Gastroesophageal sphincter (tissue), 3 donors: ENCODE measurements at regions not wholly inside any gene's neighbourhood (a gene's known extent, or its start where the extent isn't known, plus 50 kb on each side); places are given as distances from the start of the nearest gene placed in this dataset.

Experiments used
- CTCF ChIP-seq, 4 experiments: fragments of 200-600 bp in 2 of 4; fragments of 450-650 bp in 2 of 4; sonication (generic) in 1 of 4; IDR thresholded peaks; one replicate each; pipeline ENCODE4 v1.5.1; 2017 to 2019; ENCODE audit warnings: antibody characterized with exemption in 4 of 4, mild to moderate bottlenecking in 2 of 4, moderate library complexity in 2 of 4
- EP300 ChIP-seq: sonication (generic); formaldehyde crosslinking; IDR thresholded peaks from one replicate; pipeline ENCODE4 v1.6.1; 2017; ENCODE audit warnings: antibody characterized with exemption, mild to moderate bottlenecking
- POLR2A ChIP-seq, 2 donors: fragments of 450-650 bp; IDR thresholded peaks; one replicate each; pipeline ENCODE4 v1.6.1; 2017; ENCODE audit warnings: antibody characterized with exemption in 2 of 2, mild to moderate bottlenecking in 2 of 2, moderate library complexity in 1 of 2

GRCh38 chr18:78230911-78231310 is 748.7 kb upstream of the SALL3 start:
- TF ChIP-seq CTCF (IDR thresholded peaks at IDR 0.05) (no peak), POLR2A (IDR thresholded peaks at IDR 0.05) (no peak), EP300 (no peak)
